ENCODE measurements at regions not wholly inside any gene's neighbourhood (a gene's known extent, or its start where the extent isn't known, plus 50 kb on each side); places are given as distances from the start of the nearest gene placed in this dataset.

GRCh38 chr9:108217431-108218349 is 638.1 kb downstream of the ACTL7B start:
- no peaks in the 10 kb centered on the region for H3F3A ChIP-seq (ENCODE audit: control insufficient read depth, insufficient read depth)
- H3K9me2 ChIP-seq (replicated peaks; ENCODE audit: control insufficient read depth, low read length) = no peaks in the 10 kb centered on the region
- H3K4me2 ChIP-seq (ENCODE audit: low read length) = no peak overlapping the region
- H4K20me1 ChIP-seq (ENCODE audit: control insufficient read depth, insufficient read depth, low read depth, low read length) = no peaks in the 10 kb centered on the region
- H3K27me3 ChIP-seq (ENCODE audit: control insufficient read depth, low read length) = no peaks in the 10 kb centered on the region
- H3K9me3 ChIP-seq (ENCODE audit: control insufficient read depth, insufficient read depth, low read length) = no peaks in the 10 kb centered on the region
- no peak overlapping the region for H3K4me3 ChIP-seq (ENCODE audit: low read length)
- no peaks in the 10 kb centered on the region for H3K4me1 ChIP-seq (ENCODE audit: control insufficient read depth, low read length)
- TF ChIP-seq EZH2phosphoT487 (IDR thresholded peaks at IDR 0.05; ENCODE audit: borderline replicate concordance, low read length) (no peak), CTCF (IDR thresholded peaks at IDR 0.05; ENCODE audit: low read depth, low read length, poor library complexity, severe bottlenecking) (no peak)
- no peaks in the 10 kb centered on the region for H3K36me3 ChIP-seq (ENCODE audit: control insufficient read depth, low read length)
- H3K27ac ChIP-seq (ENCODE audit: low read depth, low read length) = no peak overlapping the region
- H3K79me2 ChIP-seq (ENCODE audit: control insufficient read depth, low read length) = no peaks in the 10 kb centered on the region

GRCh38 chr9:108213511-108213910 is 642.3 kb downstream of the ACTL7B start:
- Histone ChIP-seq H3K9me2 (replicated peaks; ENCODE audit: control insufficient read depth, low read length) (no peaks in the 10 kb centered on the region), H3K4me1 (ENCODE audit: control insufficient read depth, low read length) (no peaks in the 10 kb centered on the region), H4K20me1 (ENCODE audit: control insufficient read depth, insufficient read depth, low read depth, low read length) (no peaks in the 10 kb centered on the region), H3K27ac (ENCODE audit: low read depth, low read length) (no peak overlapping the region), H3K4me3 (ENCODE audit: low read length) (no peak overlapping the region), H3K9me3 (ENCODE audit: control insufficient read depth, insufficient read depth, low read length) (no peaks in the 10 kb centered on the region), H3K27me3 (ENCODE audit: control insufficient read depth, low read length) (no peaks in the 10 kb centered on the region), H3K79me2 (ENCODE audit: control insufficient read depth, low read length) (no peaks in the 10 kb centered on the region), H3F3A (ENCODE audit: control insufficient read depth, insufficient read depth) (no peaks in the 10 kb centered on the region), H3K4me2 (ENCODE audit: low read length) (no peak overlapping the region), H3K36me3 (ENCODE audit: control insufficient read depth, low read length) (no peaks in the 10 kb centered on the region)
- TF ChIP-seq EZH2phosphoT487 (IDR thresholded peaks at IDR 0.05; ENCODE audit: borderline replicate concordance, low read length) = no peak

GRCh38 chr9:108212184-108212583 is 643.6 kb downstream of the ACTL7B start:
- no peaks in the 10 kb centered on the region for H3K9me3 ChIP-seq (ENCODE audit: control insufficient read depth, insufficient read depth, low read length)
- H3K4me2 ChIP-seq (ENCODE audit: low read length) = no peak overlapping the region
- H3K4me3 ChIP-seq (ENCODE audit: low read length) = no peak overlapping the region
- no peaks in the 10 kb centered on the region for H3K36me3 ChIP-seq (ENCODE audit: control insufficient read depth, low read length)
- no peaks in the 10 kb centered on the region for H3K79me2 ChIP-seq (ENCODE audit: control insufficient read depth, low read length)
- H3K9me2 ChIP-seq (replicated peaks; ENCODE audit: control insufficient read depth, low read length) = no peaks in the 10 kb centered on the region
- no peaks in the 10 kb centered on the region for H3F3A ChIP-seq (ENCODE audit: control insufficient read depth, insufficient read depth)
- H3K27me3 ChIP-seq (ENCODE audit: control insufficient read depth, low read length) = no peaks in the 10 kb centered on the region
- H3K4me1 ChIP-seq (ENCODE audit: control insufficient read depth, low read length) = no peaks in the 10 kb centered on the region
- no peak overlapping the region for H3K27ac ChIP-seq (ENCODE audit: low read depth, low read length)
- H4K20me1 ChIP-seq (ENCODE audit: control insufficient read depth, insufficient read depth, low read depth, low read length) = no peaks in the 10 kb centered on the region
- TF ChIP-seq CTCF (IDR thresholded peaks at IDR 0.05; ENCODE audit: low read depth, low read length, poor library complexity, severe bottlenecking) = no peak
- no peak for TF ChIP-seq EZH2phosphoT487 (IDR thresholded peaks at IDR 0.05; ENCODE audit: borderline replicate concordance, low read length)

- Histone ChIP-seq H3K4me3 (ENCODE audit: low read length) (no peak overlapping the region), H3K9me2 (replicated peaks; ENCODE audit: control insufficient read depth, low read length) (no peaks in the 10 kb centered on the region), H3K4me1 (ENCODE audit: control insufficient read depth, low read length) (no peaks in the 10 kb centered on the region), H4K20me1 (ENCODE audit: control insufficient read depth, insufficient read depth, low read depth, low read length) (no peaks in the 10 kb centered on the region), H3K9me3 (ENCODE audit: control insufficient read depth, insufficient read depth, low read length) (no peaks in the 10 kb centered on the region), H3K27me3 (ENCODE audit: control insufficient read depth, low read length) (no peaks in the 10 kb centered on the region), H3K36me3 (ENCODE audit: control insufficient read depth, low read length) (no peaks in the 10 kb centered on the region), H3K27ac (ENCODE audit: low read depth, low read length) (no peak overlapping the region), H3K4me2 (ENCODE audit: low read length) (no peak overlapping the region), H3F3A (ENCODE audit: control insufficient read depth, insufficient read depth) (no peaks in the 10 kb centered on the region), H3K79me2 (ENCODE audit: control insufficient read depth, low read length) (no peaks in the 10 kb centered on the region)
- TF ChIP-seq EZH2phosphoT487 (IDR thresholded peaks at IDR 0.05; ENCODE audit: borderline replicate concordance, low read length) = no peak
- no peak for TF ChIP-seq CTCF (IDR thresholded peaks at IDR 0.05; ENCODE audit: low read depth, low read length, poor library complexity, severe bottlenecking)
Measured at GRCh38 chr9:108211411-108211955, 644.3 kb downstream of the ACTL7B start.
